Stomach (tissue), 4 donors: ENCODE measurements at regions not wholly inside any gene's neighbourhood (a gene's known extent, or its start where the extent isn't known, plus 50 kb on each side); places are given as distances from the start of the nearest gene placed in this dataset.

Experiments used
- EP300 ChIP-seq: sonication (generic); formaldehyde crosslinking; IDR thresholded peaks from one replicate; pipeline ENCODE4 v1.6.1; 2017; ENCODE audit warnings: antibody characterized with exemption
- POLR2A ChIP-seq, 4 donors: fragments of 450-650 bp; IDR thresholded peaks; one replicate each; pipeline ENCODE4 v1.6.1; 2016; ENCODE audit warnings: antibody characterized with exemption in 4 of 4, control low read depth in 2 of 4, mild to moderate bottlenecking in 1 of 4, moderate library complexity in 1 of 4
- POLR2AphosphoS5 ChIP-seq, 3 donors: sonication (generic); formaldehyde crosslinking; IDR thresholded peaks; one replicate each; pipeline ENCODE4 v1.6.1; 2016; ENCODE audit warnings: antibody characterized with exemption in 3 of 3
- TF ChIP-seq, protein P1 (sequence below), 7 experiments: fragments of 450-650 bp in 4 of 7; fragments of 200-600 bp in 3 of 7; sonication (generic) in 3 of 7; IDR thresholded peaks; one replicate each; pipeline ENCODE4 v1.5.1; 2016 to 2019; ENCODE audit warnings: antibody characterized with exemption in 7 of 7, control low read depth in 2 of 7, mild to moderate bottlenecking in 1 of 7

GRCh38 chr20:53713328-53714056 lies 119.9 kb upstream of the ZNF217 start:
- TF ChIP-seq, protein P1, sequence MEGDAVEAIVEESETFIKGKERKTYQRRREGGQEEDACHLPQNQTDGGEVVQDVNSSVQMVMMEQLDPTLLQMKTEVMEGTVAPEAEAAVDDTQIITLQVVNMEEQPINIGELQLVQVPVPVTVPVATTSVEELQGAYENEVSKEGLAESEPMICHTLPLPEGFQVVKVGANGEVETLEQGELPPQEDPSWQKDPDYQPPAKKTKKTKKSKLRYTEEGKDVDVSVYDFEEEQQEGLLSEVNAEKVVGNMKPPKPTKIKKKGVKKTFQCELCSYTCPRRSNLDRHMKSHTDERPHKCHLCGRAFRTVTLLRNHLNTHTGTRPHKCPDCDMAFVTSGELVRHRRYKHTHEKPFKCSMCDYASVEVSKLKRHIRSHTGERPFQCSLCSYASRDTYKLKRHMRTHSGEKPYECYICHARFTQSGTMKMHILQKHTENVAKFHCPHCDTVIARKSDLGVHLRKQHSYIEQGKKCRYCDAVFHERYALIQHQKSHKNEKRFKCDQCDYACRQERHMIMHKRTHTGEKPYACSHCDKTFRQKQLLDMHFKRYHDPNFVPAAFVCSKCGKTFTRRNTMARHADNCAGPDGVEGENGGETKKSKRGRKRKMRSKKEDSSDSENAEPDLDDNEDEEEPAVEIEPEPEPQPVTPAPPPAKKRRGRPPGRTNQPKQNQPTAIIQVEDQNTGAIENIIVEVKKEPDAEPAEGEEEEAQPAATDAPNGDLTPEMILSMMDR (IDR thresholded peaks at IDR 0.05) = no peak
- TF ChIP-seq POLR2AphosphoS5 (IDR thresholded peaks at IDR 0.05) (no peak), POLR2A (IDR thresholded peaks at IDR 0.05) (no peak), EP300 (no peak)
